ENCODE measurements at regions not wholly inside any gene's neighbourhood (a gene's known extent, or its start where the extent isn't known, plus 50 kb on each side); places are given as distances from the start of the nearest gene placed in this dataset.

GRCh38 chr3:40752492-40752891, 227.7 kb downstream of the ZNF621 start:
- H3K4me3 ChIP-seq (ENCODE audit: low read length, poor library complexity, severe bottlenecking): no peak overlapping the region
- H3F3A ChIP-seq (ENCODE audit: low read depth): no peaks in the 10 kb centered on the region
- no peak for TF ChIP-seq EZH2phosphoT487 (IDR thresholded peaks at IDR 0.05; ENCODE audit: borderline replicate concordance)
- no peak for TF ChIP-seq CTCF (conservative IDR thresholded peaks at IDR 0.05; ENCODE audit: low read length)
- H3K27me3 ChIP-seq (ENCODE audit: insufficient read depth, low read length, poor library complexity, severe bottlenecking): no peaks in the 10 kb centered on the region
- H3K79me2 ChIP-seq (ENCODE audit: insufficient read depth, low read length): no peaks in the 10 kb centered on the region
- no peaks in the 10 kb centered on the region for H3K4me1 ChIP-seq (ENCODE audit: insufficient read depth, low read length, poor library complexity, severe bottlenecking)
- H3K9me3 ChIP-seq (ENCODE audit: insufficient read depth, low read depth, low read length): no peaks in the 10 kb centered on the region
- H3K9me2 ChIP-seq (replicated peaks; ENCODE audit: low read depth, low read length): no peaks in the 10 kb centered on the region
- no peaks in the 10 kb centered on the region for H4K20me1 ChIP-seq (ENCODE audit: insufficient read depth, low read length, poor library complexity, severe bottlenecking)
- no peak overlapping the region for H2AFZ ChIP-seq (ENCODE audit: low read length)
- H3K36me3 ChIP-seq (ENCODE audit: insufficient read depth, low read length): no peaks in the 10 kb centered on the region
- no peak overlapping the region for H3K9ac ChIP-seq (ENCODE audit: low read depth, low read length, poor library complexity, severe bottlenecking)
- H3K4me2 ChIP-seq (ENCODE audit: low read depth, low read length, poor library complexity, severe bottlenecking): no peak overlapping the region

DNA sequence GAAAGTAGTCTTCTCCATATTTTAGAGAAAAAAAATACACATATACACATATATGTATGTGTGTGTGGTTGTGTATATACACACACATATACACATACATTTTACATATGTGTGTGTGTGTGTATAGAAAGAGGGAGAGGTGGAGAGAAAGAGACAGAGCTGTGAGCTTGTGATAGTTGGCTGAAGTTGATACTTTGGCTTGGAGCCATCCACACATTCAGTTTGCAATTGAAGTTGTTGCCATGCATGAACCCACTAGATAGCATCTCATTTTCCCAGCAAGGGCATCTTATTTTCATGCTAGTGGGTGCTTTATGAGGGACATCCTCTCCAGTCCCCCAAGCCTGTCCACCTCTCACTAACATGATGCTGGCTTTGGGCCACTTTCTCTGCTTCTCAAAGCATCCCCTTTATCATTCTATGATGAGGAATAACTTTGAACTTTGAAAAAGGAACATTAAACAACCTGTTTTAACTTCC, 228.6 kb downstream of the ZNF621 start:
- H3K9me3 ChIP-seq (ENCODE audit: insufficient read depth, low read depth, low read length): no peaks in the 10 kb centered on the region
- no peak overlapping the region for H2AFZ ChIP-seq (ENCODE audit: low read length)
- H3K9me2 ChIP-seq (replicated peaks; ENCODE audit: low read depth, low read length): no peaks in the 10 kb centered on the region
- H4K20me1 ChIP-seq (ENCODE audit: insufficient read depth, low read length, poor library complexity, severe bottlenecking): no peaks in the 10 kb centered on the region
- no peaks in the 10 kb centered on the region for H3K4me1 ChIP-seq (ENCODE audit: insufficient read depth, low read length, poor library complexity, severe bottlenecking)
- no peak overlapping the region for H3K4me2 ChIP-seq (ENCODE audit: low read depth, low read length, poor library complexity, severe bottlenecking)
- no peaks in the 10 kb centered on the region for H3K79me2 ChIP-seq (ENCODE audit: insufficient read depth, low read length)
- no peak overlapping the region for H3K9ac ChIP-seq (ENCODE audit: low read depth, low read length, poor library complexity, severe bottlenecking)
- H3K4me3 ChIP-seq (ENCODE audit: low read length, poor library complexity, severe bottlenecking): no peak overlapping the region
- H3K36me3 ChIP-seq (ENCODE audit: insufficient read depth, low read length): no peaks in the 10 kb centered on the region
- TF ChIP-seq CTCF (conservative IDR thresholded peaks at IDR 0.05; ENCODE audit: low read length) (no peak), EZH2phosphoT487 (IDR thresholded peaks at IDR 0.05; ENCODE audit: borderline replicate concordance) (no peak)
- H3K27me3 ChIP-seq (ENCODE audit: insufficient read depth, low read length, poor library complexity, severe bottlenecking): no peaks in the 10 kb centered on the region
- H3F3A ChIP-seq (ENCODE audit: low read depth): no peaks in the 10 kb centered on the region

GRCh38 chr3:40753951-40754350, 229.2 kb downstream of the ZNF621 start:
- Histone ChIP-seq H2AFZ (ENCODE audit: low read length) (no peak overlapping the region), H3K27me3 (ENCODE audit: insufficient read depth, low read length, poor library complexity, severe bottlenecking) (no peaks in the 10 kb centered on the region), H4K20me1 (ENCODE audit: insufficient read depth, low read length, poor library complexity, severe bottlenecking) (no peaks in the 10 kb centered on the region), H3K4me2 (ENCODE audit: low read depth, low read length, poor library complexity, severe bottlenecking) (no peak overlapping the region), H3K9ac (ENCODE audit: low read depth, low read length, poor library complexity, severe bottlenecking) (no peak overlapping the region), H3K4me3 (ENCODE audit: low read length, poor library complexity, severe bottlenecking) (no peak overlapping the region), H3K4me1 (ENCODE audit: insufficient read depth, low read length, poor library complexity, severe bottlenecking) (no peaks in the 10 kb centered on the region), H3F3A (ENCODE audit: low read depth) (no peaks in the 10 kb centered on the region), H3K79me2 (ENCODE audit: insufficient read depth, low read length) (no peaks in the 10 kb centered on the region), H3K36me3 (ENCODE audit: insufficient read depth, low read length) (no peaks in the 10 kb centered on the region), H3K9me3 (ENCODE audit: insufficient read depth, low read depth, low read length) (no peaks in the 10 kb centered on the region), H3K9me2 (replicated peaks; ENCODE audit: low read depth, low read length) (no peaks in the 10 kb centered on the region)
- TF ChIP-seq EZH2phosphoT487 (IDR thresholded peaks at IDR 0.05; ENCODE audit: borderline replicate concordance): no peak
- TF ChIP-seq CTCF (conservative IDR thresholded peaks at IDR 0.05; ENCODE audit: low read length): no peak

Data from Loucy (cell line).